Immature natural killer cell (primary cell): ENCODE measurements at regions not wholly inside any gene's neighbourhood (a gene's known extent, or its start where the extent isn't known, plus 50 kb on each side); places are given as distances from the start of the nearest gene placed in this dataset.

ENCODE experiments used
- DNase-seq, 3 donors: peaks; one replicate each; pipeline ENCODE4 v3.0.0; 2022; ENCODE audit warnings: mixed read lengths in 1 of 3
- H3K27ac Mint-ChIP-seq, 6 donors: one replicate each; pipeline ENCODE4 v1.8.0; 2020; ENCODE audit warnings: mixed read lengths in 6 of 6, mild to moderate bottlenecking in 5 of 6, inconsistent platforms in 4 of 6, moderate library complexity in 3 of 6
- H3K27me3 Mint-ChIP-seq, 3 donors: one replicate each; pipeline ENCODE4 v1.8.0; 2020 to 2021; ENCODE audit warnings: low read depth in 3 of 3, mild to moderate bottlenecking in 3 of 3, mixed read lengths in 3 of 3, moderate library complexity in 3 of 3, inconsistent platforms in 1 of 3
- H3K36me3 Mint-ChIP-seq, 3 donors: one replicate each; pipeline ENCODE4 v1.8.0; 2020; ENCODE audit warnings: mixed read lengths in 3 of 3, inconsistent platforms in 2 of 3, mild to moderate bottlenecking in 2 of 3
- H3K4me1 Mint-ChIP-seq, 2 donors: one replicate each; pipeline ENCODE4 v1.8.0; 2020; ENCODE audit warnings: inconsistent platforms in 2 of 2, mild to moderate bottlenecking in 2 of 2, mixed read lengths in 2 of 2, moderate library complexity in 1 of 2
- H3K4me3 Mint-ChIP-seq, 5 donors: one replicate each; pipeline ENCODE4 v1.8.0; 2020; ENCODE audit warnings: mild to moderate bottlenecking in 5 of 5, mixed read lengths in 5 of 5, inconsistent platforms in 3 of 5, moderate library complexity in 3 of 5
- H3K9me3 Mint-ChIP-seq, 6 donors: one replicate each; pipeline ENCODE4 v1.8.0; 2020; ENCODE audit warnings: mild to moderate bottlenecking in 6 of 6, mixed read lengths in 6 of 6, inconsistent platforms in 4 of 6, moderate library complexity in 3 of 6

DNA sequence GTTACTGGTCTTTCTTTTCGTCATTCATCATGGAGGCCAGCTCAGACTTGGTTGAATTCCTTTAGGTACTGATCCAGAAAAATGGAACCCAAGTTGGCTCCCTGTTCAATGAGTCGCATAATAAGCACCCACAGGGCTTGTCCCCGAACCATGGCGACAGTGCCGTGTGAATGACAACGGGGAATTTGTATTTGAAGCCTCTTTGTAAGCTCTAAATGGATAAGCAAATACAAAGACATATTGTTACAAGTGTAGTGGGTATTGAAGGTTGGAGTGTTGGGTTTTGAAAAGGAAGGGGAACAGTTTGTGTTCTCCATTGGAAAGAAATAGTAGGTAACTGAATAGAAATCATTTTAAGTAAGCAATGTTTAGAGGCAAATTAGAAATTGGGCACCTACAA is 288.9 kb downstream of the SLC4A3 start:
- peaks cover 0 to 2% (median 0%) of the 10 kb centered on the region in 3 donors for H3K27me3 Mint-ChIP-seq
- no peaks in the 10 kb centered on the region for H3K4me1 Mint-ChIP-seq
- no peaks in the 10 kb centered on the region for H3K9me3 Mint-ChIP-seq
- no peak overlapping the region for H3K4me3 Mint-ChIP-seq
- DNase-seq, result no peak
- H3K27ac Mint-ChIP-seq, result no peak overlapping the region
- H3K36me3 Mint-ChIP-seq, result no peaks in the 10 kb centered on the region

DNA sequence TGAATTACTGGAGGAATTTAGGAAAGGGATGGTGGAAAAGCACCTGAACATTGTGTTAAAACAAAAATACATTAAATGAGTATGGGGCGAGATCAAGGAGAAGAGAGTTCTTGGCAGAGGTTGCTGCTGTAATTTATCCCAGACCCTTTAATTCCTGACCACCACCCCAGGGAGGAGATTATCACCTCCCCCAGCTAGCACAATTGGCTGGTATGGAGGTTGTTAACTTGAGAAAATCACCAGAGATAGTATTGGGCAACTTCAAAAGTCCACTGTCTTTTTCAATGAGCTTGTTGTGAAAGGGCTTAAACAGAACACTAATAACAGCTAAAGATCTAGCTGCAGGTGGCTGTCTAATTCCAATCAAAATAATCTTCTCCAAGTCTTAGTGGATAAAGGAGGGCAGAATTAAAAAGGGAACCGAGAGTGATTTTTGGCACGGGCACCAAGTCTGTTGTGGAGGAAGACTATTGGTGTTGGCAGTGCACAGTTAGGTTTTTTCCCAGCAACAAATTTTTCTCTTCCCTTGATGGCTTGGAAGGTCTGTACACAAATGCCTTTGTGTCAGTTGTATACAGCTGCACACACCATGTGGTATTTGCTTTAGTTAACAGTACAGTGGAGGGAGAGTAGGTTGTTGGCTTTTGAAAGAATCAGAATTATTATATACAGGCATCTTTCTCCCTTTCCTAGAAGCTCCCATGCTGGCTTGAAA is 289.5 kb downstream of the SLC4A3 start:
- Mint-ChIP-seq H3K4me3 (no peak overlapping the region), H3K9me3 (no peaks in the 10 kb centered on the region), H3K27me3 (peaks cover 0 to 2% (median 0%) of the 10 kb centered on the region in 3 donors), H3K36me3 (no peaks in the 10 kb centered on the region), H3K27ac (no peak overlapping the region), H3K4me1 (no peaks in the 10 kb centered on the region)
- no peak for DNase-seq

DNA sequence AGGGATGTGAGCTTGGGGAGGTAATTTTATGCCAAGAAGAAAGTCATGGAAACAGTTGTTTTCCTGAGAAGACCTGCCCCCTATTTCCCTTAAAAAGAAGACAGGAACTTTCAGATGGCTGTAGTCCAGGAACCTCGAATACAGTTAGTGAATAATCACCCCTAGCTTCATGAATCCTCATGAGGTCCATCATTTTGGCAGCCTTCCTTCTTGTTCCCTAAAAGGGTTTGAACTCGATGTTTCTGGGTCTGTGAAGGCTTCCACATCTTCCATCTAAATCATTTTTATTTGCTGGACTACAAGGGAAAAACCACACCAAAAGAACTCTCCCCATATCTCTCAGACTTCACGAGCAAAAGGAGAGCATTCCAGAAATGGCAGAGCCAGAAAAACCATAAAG is 290.8 kb downstream of the SLC4A3 start:
- Mint-ChIP-seq H3K36me3 (no peaks in the 10 kb centered on the region), H3K27ac (no peak overlapping the region), H3K27me3 (peaks cover 0 to 1% (median 0%) of the 10 kb centered on the region in 3 donors), H3K9me3 (no peaks in the 10 kb centered on the region), H3K4me3 (no peak overlapping the region), H3K4me1 (no peaks in the 10 kb centered on the region)
- no peak for DNase-seq

DNA sequence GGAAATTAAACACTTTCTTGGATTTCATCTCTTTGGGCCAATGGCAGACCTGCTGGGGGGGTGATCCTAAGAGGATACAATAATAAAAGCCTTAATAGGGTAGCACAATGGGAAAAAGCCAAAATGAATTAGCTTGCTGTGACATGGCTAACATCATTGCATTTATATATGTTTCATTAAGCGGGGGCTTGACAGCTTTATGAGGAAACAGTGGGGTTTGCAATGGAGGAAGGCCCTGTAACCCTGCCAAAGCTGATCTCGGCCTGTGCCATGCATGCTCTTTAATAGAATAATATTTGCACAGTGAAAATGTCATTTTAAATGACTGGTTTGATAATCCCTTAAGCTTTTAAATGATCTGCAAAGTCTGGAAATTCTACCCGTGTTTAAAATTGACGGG is 291.5 kb downstream of the SLC4A3 start:
- Mint-ChIP-seq H3K36me3 (no peaks in the 10 kb centered on the region), H3K27ac (no peak overlapping the region), H3K4me3 (no peak overlapping the region), H3K27me3 (no peaks in the 10 kb centered on the region), H3K9me3 (no peaks in the 10 kb centered on the region), H3K4me1 (no peaks in the 10 kb centered on the region)
- DNase-seq, result no peak

DNA sequence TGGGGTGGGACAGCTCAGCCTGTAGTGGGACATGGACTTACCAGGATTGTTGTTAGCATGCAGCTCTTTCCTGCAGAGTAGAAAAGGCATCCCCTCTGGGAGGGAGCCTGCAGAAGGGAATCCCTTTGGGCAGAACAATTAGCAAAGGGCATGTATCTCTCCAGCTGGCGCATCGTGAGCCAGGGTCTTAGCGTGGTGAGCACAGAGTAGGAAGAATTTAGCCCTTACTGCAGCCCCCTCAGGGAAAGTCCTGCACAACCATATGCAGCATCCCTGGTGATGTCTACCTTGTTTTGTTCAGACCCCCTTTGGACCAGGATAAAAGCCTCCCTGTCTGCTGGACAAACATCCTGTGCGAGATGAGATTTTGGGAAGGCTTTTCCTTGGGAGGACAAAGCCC is 292.1 kb downstream of the SLC4A3 start:
- DNase-seq, result no peak
- H3K27me3 Mint-ChIP-seq, result no peaks in the 10 kb centered on the region
- H3K4me1 Mint-ChIP-seq, result no peaks in the 10 kb centered on the region
- no peaks in the 10 kb centered on the region for H3K36me3 Mint-ChIP-seq
- H3K4me3 Mint-ChIP-seq, result no peak overlapping the region
- H3K27ac Mint-ChIP-seq, result no peak overlapping the region
- no peaks in the 10 kb centered on the region for H3K9me3 Mint-ChIP-seq

DNA sequence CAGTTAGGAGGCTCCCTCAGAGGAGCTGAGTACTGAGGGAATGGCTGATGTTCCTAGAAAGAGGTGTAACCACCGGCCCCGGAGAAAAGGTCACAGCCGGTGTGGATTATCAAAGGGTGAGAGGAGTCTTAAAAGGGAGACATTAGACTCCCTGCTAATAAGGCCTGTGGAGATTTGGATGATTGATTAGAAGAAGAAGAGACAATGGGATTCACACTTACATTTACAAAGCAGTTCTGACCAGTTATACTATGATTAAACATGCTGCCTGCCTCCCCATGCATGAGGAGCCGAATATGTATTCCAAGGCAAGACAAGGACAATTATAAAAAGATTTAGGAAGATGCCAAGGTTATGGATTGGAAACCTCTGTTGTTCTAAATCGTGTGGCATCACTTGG is 302.4 kb downstream of the SLC4A3 start:
- Mint-ChIP-seq H3K27me3 (peaks cover 2 to 11% (median 4%) of the 10 kb centered on the region in 3 donors), H3K27ac (no peak overlapping the region), H3K4me3 (no peak overlapping the region), H3K36me3 (no peaks in the 10 kb centered on the region), H3K4me1 (no peaks in the 10 kb centered on the region), H3K9me3 (peaks cover 0 to 3% (median 0%) of the 10 kb centered on the region in 6 donors)
- DNase-seq, result no peak

DNA sequence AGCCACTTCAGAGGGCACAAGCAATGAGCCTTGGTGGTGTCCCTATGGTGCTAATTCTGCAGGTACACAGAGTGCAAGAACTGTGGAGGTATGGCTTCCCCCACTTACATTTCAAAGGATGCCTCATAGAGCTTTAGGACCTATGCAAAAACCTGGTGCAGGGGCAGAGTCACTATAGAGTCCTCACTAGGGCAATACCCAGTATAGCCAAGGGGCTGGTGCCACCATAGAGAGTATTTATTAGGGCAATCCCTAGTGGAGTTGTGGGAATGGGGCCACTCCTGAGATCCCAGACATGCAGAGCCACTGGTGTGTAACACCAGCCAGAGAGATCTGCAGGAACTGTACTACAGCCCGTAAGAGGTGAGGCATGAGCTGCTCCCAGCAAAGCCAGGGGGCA is 312.2 kb downstream of the SLC4A3 start:
- Mint-ChIP-seq H3K9me3 (no peaks in the 10 kb centered on the region), H3K4me3 (no peak overlapping the region), H3K27me3 (no peaks in the 10 kb centered on the region), H3K4me1 (no peaks in the 10 kb centered on the region), H3K36me3 (no peaks in the 10 kb centered on the region), H3K27ac (no peak overlapping the region)
- no peak for DNase-seq

DNA sequence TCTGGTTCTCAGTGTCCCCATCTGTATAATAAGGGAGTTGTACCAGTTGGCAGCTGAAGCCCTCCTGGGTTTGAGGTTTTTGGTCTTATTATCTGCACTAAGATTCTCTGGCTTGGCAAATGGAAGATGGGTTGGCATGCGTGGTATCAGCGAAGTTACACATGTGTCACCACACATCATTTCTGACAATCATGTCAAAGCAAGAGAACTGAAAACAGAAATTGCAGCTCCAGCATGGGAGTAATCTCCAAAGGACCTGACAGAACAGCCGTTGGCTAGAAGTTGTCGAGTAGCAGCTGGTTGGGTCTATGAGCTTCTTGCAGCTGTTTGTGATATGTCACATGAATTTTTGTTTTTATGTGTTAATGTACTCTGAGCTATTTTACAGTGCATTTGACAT is 317.4 kb downstream of the SLC4A3 start:
- peaks cover 0 to 2% (median 0%) of the 10 kb centered on the region in 3 donors for H3K27me3 Mint-ChIP-seq
- H3K36me3 Mint-ChIP-seq, result no peaks in the 10 kb centered on the region
- no peak for DNase-seq
- H3K4me3 Mint-ChIP-seq, result no peak overlapping the region
- H3K27ac Mint-ChIP-seq, result no peak overlapping the region
- H3K9me3 Mint-ChIP-seq, result peaks cover 0 to 2% (median 0%) of the 10 kb centered on the region in 6 donors
- H3K4me1 Mint-ChIP-seq, result no peaks in the 10 kb centered on the region

DNA sequence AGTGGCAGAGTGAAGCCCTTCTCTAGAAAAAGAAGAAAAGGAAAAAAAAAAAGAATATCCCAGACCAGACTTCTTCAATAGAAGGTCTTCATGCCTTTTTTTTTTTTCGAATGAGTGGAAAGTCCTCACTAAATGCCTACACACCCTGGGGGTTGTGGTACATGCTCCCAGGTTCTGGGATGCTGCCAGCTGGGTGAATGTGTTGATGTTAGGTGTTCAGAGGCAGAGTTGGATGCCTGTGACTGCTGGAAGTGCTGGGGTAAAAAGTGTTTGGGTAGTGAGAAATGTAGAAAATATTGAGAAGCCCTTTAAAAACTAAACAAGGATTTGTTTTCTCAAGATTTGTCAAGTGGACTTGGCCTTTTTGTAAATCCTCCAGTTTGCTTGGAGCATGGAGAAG is 318.6 kb downstream of the SLC4A3 start:
- peaks cover 0 to 2% (median 0%) of the 10 kb centered on the region in 6 donors for H3K9me3 Mint-ChIP-seq
- peaks cover 0 to 2% (median 0%) of the 10 kb centered on the region in 3 donors for H3K27me3 Mint-ChIP-seq
- H3K36me3 Mint-ChIP-seq, result no peaks in the 10 kb centered on the region
- DNase-seq, result no peak
- H3K4me1 Mint-ChIP-seq, result no peaks in the 10 kb centered on the region
- H3K27ac Mint-ChIP-seq, result no peak overlapping the region
- no peak overlapping the region for H3K4me3 Mint-ChIP-seq

DNA sequence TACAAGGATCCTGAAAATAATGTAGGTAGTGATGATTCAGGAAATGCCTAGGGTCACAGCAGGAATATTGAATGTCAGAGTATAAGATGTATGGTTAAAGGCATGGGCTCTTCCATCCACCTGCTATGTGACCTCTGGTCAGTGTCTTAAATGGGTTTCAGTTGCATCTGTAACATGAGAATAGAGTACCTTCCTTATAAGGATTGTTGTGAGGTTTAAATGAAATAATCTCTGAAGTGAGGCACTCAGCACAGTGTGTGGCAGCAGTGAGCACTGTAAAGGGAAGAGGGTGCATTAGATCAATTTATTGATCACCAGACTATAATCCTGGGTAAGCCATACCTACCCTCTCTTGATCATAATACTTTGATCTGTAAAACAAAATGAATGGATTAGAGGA is 319.1 kb downstream of the SLC4A3 start:
- Mint-ChIP-seq H3K4me3 (no peak overlapping the region), H3K9me3 (peaks cover 0 to 2% (median 0%) of the 10 kb centered on the region in 6 donors), H3K27ac (no peak overlapping the region), H3K27me3 (peaks cover 0 to 2% (median 0%) of the 10 kb centered on the region in 3 donors), H3K36me3 (no peaks in the 10 kb centered on the region), H3K4me1 (no peaks in the 10 kb centered on the region)
- no peak for DNase-seq

DNA sequence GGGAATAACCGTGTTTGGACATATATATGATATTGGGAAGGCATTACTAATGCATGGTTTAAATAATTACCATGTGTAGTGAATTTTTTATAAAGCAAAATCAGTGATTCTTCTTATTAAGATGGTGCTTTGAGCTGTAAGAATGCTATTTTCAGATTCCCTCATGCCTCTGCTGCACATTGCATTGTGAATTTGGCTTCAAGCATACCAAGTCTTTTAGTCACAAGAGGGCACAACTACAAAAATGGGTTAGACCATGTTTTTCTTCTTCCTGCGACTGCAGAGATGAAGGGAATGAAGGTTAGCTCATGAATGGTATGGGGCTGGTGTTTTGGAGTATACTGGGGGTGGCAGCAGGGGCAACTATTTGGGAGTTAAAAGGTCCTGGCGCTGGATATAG is 320.1 kb downstream of the SLC4A3 start:
- Mint-ChIP-seq H3K36me3 (no peaks in the 10 kb centered on the region), H3K9me3 (peaks cover 0 to 2% (median 0%) of the 10 kb centered on the region in 6 donors), H3K4me1 (no peaks in the 10 kb centered on the region), H3K27ac (no peak overlapping the region), H3K27me3 (peaks cover 0 to 2% (median 0%) of the 10 kb centered on the region in 3 donors), H3K4me3 (no peak overlapping the region)
- DNase-seq, result no peak

DNA sequence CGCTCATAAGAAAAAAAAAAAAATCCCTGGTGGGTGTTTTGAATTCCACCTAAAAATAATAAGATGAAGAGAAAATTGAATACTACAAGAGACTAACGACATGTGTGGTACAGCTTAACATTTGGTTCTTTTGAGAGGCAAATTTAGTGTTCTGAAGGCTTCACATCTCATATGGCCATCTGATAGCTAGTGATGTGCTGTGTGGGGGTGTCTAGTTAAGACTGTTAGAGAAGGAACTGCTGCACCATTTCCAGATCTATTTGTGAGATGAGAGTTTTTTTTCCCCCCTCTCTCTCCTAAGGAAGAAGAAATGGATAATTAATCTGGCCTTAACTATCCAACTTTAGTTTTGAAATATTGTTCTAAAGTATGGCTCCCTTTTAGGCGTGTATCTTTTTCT is 321.6 kb downstream of the SLC4A3 start:
- Mint-ChIP-seq H3K27me3 (peaks cover 0 to 2% (median 0%) of the 10 kb centered on the region in 3 donors), H3K9me3 (peaks cover 0 to 6% (median 0%) of the 10 kb centered on the region in 6 donors), H3K27ac (no peak overlapping the region), H3K4me3 (no peak overlapping the region), H3K4me1 (no peaks in the 10 kb centered on the region), H3K36me3 (no peaks in the 10 kb centered on the region)
- no peak for DNase-seq

DNA sequence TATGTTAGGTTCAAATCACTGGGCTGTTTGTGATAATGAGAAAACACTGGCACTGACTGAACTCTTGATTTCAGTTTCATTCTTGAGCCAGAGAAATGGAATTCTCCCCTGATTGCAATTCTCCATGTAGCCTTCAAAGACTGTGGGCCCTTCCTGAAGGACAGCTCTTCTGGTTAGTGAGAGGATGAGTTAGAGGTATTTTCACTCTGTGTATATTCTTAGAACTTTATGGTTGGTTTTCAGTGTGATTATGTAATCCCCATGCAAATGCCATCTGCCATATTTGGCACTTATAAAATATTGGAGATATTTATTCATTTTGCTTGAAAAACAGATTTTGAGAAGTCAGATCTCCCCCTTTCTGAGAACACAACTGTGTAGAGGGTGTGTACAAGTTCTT is 323.7 kb downstream of the SLC4A3 start:
- H3K4me1 Mint-ChIP-seq, result no peaks in the 10 kb centered on the region
- no peak overlapping the region for H3K4me3 Mint-ChIP-seq
- no peak overlapping the region for H3K27ac Mint-ChIP-seq
- H3K36me3 Mint-ChIP-seq, result no peaks in the 10 kb centered on the region
- H3K9me3 Mint-ChIP-seq, result peaks cover 0 to 6% (median 0%) of the 10 kb centered on the region in 6 donors
- DNase-seq, result no peak
- H3K27me3 Mint-ChIP-seq, result peaks cover 0 to 2% (median 0%) of the 10 kb centered on the region in 3 donors

DNA sequence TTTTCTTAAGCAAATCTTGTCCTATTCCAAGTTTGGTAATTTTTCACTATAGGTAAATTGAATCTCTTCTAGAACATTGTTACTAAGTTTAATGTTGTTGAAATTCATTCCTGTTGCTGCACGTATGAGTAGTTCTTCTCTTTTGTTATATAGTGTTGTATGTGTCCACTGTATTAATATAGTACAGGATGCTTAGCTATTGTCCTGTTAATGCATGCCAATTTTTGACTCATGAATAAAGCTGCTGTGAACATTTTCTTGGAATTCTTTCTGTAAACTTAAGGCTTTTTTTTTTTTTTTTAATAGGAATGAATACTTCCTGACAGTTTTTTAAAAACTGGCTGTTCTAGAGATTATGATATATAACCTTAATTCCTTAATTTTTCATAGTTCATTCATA is 326.9 kb downstream of the SLC4A3 start:
- Mint-ChIP-seq H3K9me3 (peaks cover 0 to 9% (median 0%) of the 10 kb centered on the region in 6 donors), H3K27ac (no peak overlapping the region), H3K27me3 (no peaks in the 10 kb centered on the region), H3K4me3 (no peak overlapping the region), H3K4me1 (no peaks in the 10 kb centered on the region), H3K36me3 (no peaks in the 10 kb centered on the region)
- DNase-seq, result no peak

DNA sequence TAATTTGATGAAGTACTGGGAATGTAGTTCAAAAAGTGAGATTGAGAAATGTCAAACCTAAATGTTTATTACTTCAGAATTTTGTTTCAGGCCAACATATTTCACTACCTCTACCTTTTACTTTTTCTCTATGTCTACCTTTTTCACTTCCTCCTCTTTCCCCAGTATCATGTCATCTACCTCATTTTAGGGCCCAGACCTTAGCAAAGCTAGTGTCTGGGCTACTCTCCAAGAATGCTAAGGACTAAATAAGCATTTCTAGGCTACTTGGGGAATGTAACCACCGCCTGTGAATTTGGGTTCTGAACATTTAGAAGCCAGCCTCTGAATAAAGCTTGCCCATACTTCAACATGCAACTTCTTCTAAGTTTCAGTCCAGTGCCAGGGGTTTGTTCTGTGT is 330.4 kb downstream of the SLC4A3 start:
- no peak overlapping the region for H3K27ac Mint-ChIP-seq
- no peak for DNase-seq
- H3K27me3 Mint-ChIP-seq, result no peaks in the 10 kb centered on the region
- no peaks in the 10 kb centered on the region for H3K36me3 Mint-ChIP-seq
- peaks cover 0 to 6% (median 0%) of the 10 kb centered on the region in 6 donors for H3K9me3 Mint-ChIP-seq
- H3K4me3 Mint-ChIP-seq, result no peak overlapping the region
- H3K4me1 Mint-ChIP-seq, result no peaks in the 10 kb centered on the region
